Stomach (tissue), 4 donors: ENCODE measurements at regions not wholly inside any gene's neighbourhood (a gene's known extent, or its start where the extent isn't known, plus 50 kb on each side); places are given as distances from the start of the nearest gene placed in this dataset.

ENCODE experiments used
- POLR2AphosphoS5 ChIP-seq, 3 donors: sonication (generic); formaldehyde crosslinking; IDR thresholded peaks; one replicate each; pipeline ENCODE4 v1.6.1; 2016; ENCODE audit warnings: antibody characterized with exemption in 3 of 3
- TF ChIP-seq, protein P1 (sequence below), 7 experiments: fragments of 450-650 bp in 4 of 7; fragments of 200-600 bp in 3 of 7; sonication (generic) in 3 of 7; IDR thresholded peaks; one replicate each; pipeline ENCODE4 v1.5.1; 2016 to 2019; ENCODE audit warnings: antibody characterized with exemption in 7 of 7, control low read depth in 2 of 7, mild to moderate bottlenecking in 1 of 7

DNA sequence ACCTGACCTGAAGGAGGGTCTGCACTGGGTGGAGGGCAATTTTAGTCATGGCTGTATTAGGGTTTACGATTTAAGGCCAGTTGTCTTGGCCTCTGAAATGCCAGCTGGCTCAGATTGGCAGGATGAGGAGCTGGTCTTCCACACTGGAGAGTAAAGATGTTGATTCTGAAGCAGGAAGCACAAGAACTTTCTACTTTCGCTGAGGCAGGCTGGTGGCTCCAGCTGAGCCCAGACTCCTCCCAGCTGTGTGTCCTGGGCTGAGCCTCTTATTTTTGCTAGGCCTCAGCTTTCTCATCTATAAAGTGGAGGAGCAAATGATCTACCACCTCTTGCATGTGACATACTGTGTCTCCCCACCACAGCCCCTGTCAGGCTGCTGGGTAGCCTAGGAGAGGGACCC, 74.4 kb downstream of the MRM1 start:
- TF ChIP-seq POLR2AphosphoS5 (IDR thresholded peaks at IDR 0.05) = no peak
- TF ChIP-seq, protein P1, sequence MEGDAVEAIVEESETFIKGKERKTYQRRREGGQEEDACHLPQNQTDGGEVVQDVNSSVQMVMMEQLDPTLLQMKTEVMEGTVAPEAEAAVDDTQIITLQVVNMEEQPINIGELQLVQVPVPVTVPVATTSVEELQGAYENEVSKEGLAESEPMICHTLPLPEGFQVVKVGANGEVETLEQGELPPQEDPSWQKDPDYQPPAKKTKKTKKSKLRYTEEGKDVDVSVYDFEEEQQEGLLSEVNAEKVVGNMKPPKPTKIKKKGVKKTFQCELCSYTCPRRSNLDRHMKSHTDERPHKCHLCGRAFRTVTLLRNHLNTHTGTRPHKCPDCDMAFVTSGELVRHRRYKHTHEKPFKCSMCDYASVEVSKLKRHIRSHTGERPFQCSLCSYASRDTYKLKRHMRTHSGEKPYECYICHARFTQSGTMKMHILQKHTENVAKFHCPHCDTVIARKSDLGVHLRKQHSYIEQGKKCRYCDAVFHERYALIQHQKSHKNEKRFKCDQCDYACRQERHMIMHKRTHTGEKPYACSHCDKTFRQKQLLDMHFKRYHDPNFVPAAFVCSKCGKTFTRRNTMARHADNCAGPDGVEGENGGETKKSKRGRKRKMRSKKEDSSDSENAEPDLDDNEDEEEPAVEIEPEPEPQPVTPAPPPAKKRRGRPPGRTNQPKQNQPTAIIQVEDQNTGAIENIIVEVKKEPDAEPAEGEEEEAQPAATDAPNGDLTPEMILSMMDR (IDR thresholded peaks at IDR 0.05) = no peak
